ENCODE measurements at regions not wholly inside any gene's neighbourhood (a gene's known extent, or its start where the extent isn't known, plus 50 kb on each side); places are given as distances from the start of the nearest gene placed in this dataset.

GRCh38 chr20:12064540-12064939, 146.8 kb downstream of the BTBD3 start (continued):
- TF ChIP-seq GABPA (tag; conservative IDR thresholded peaks at IDR 0.05; ENCODE audit: low read depth) (no peak), KAT2B (IDR thresholded peaks at IDR 0.05; ENCODE audit: low read depth, low read length) (no peak), ID3 (CRISPR knock-in tag; IDR thresholded peaks at IDR 0.05) (no peak), ID3 (tag; IDR thresholded peaks at IDR 0.05) (no peak), SFPQ (IDR thresholded peaks at IDR 0.05; ENCODE audit: low read depth, low read length) (no peak), FIP1L1 (IDR thresholded peaks at IDR 0.05; ENCODE audit: low read depth, low read length, poor library complexity, severe bottlenecking) (no peak), HOXB6 (CRISPR knock-in tag; IDR thresholded peaks at IDR 0.05; ENCODE audit: borderline replicate concordance) (no peak), TEAD2 (tag; IDR thresholded peaks at IDR 0.05) (no peak), MEF2D (tag; conservative IDR thresholded peaks at IDR 0.05; ENCODE audit: low read depth) (no peak), ZNF778 (CRISPR knock-in tag; IDR thresholded peaks at IDR 0.05) (no peak)

GRCh38 chr20:12067686-12068085, 150.0 kb downstream of the BTBD3 start:
- no peak overlapping the region for H3K4me3 ChIP-seq
- H2AFZ ChIP-seq (ENCODE audit: low read depth, low read length) = no peak overlapping the region
- no peaks in the 10 kb centered on the region for H3K79me2 ChIP-seq (ENCODE audit: control insufficient read depth, insufficient read depth, low read length)
- H3K4me1 ChIP-seq (replicated peaks in 1 of 2; ENCODE audit: control insufficient read depth in 2 of 2, insufficient read depth in 2 of 2, low read length in 2 of 2) = no peaks in the 10 kb centered on the region
- ATAC-seq = no peak
- POLR2A ChIA-PET = no interaction called here
- H3K27me3 ChIP-seq (ENCODE audit: control insufficient read depth in 2 of 2, insufficient read depth in 2 of 2, low read length in 2 of 2) = no peaks in the 10 kb centered on the region
- no TSS peak for BruUV-seq (replicated peaks)
- no peaks in the 10 kb centered on the region for H3K9me1 ChIP-seq (ENCODE audit: control insufficient read depth, insufficient read depth, low read length)
- no peaks in the 10 kb centered on the region for H3K36me3 ChIP-seq (ENCODE audit: control insufficient read depth, insufficient read depth, low read length)
- intact Hi-C loops (cut with micrococcal nuclease) = no loop called here
- no peaks in the 10 kb centered on the region for H4K20me1 ChIP-seq (replicated peaks; ENCODE audit: control insufficient read depth, insufficient read depth, low read length)
- no peaks in the 10 kb centered on the region for H3K9me3 ChIP-seq (replicated peaks; ENCODE audit: control insufficient read depth, insufficient read depth, low read depth, low read length)
- no peak overlapping the region for H3K4me2 ChIP-seq (ENCODE audit: insufficient read depth, low read length)
- DNase-seq (ENCODE audit: extremely low read depth in 1 of 4, low spot score in 3 of 4) = no peak
- H3K9ac ChIP-seq (ENCODE audit: insufficient read depth in 1 of 2, low read depth in 2 of 2, low read length in 2 of 2) = no peak overlapping the region
- FAIRE-seq = no peak
- CTCF ChIA-PET (ENCODE audit: low intra/inter-chr PET ratio) = no interaction called here
- in situ Hi-C loops (cut with MboI) = no loop called here
- H3K27ac ChIP-seq (ENCODE audit: extremely low read depth, low read depth, low read length) = no peak overlapping the region
- 0% methylated on average over 2 of the region's 2 CpGs for WGBS (ENCODE audit: insufficient coverage, low coverage, missing lambda C conversion rate)
- TF ChIP-seq KLF6 (CRISPR knock-in tag; IDR thresholded peaks at IDR 0.05; ENCODE audit: borderline replicate concordance) (no peak), RBBP5 (IDR thresholded peaks at IDR 0.05; ENCODE audit: borderline replicate concordance, insufficient read depth, low read length, poor library complexity, severe bottlenecking) (no peak), ZNF764 (CRISPR knock-in tag; IDR thresholded peaks at IDR 0.05; ENCODE audit: low read depth) (no peak), KAT7 (CRISPR knock-in tag; IDR thresholded peaks at IDR 0.05; ENCODE audit: borderline replicate concordance) (no peak), SFPQ (IDR thresholded peaks at IDR 0.05; ENCODE audit: low read depth, low read length) (no peak), RFX1 (IDR thresholded peaks at IDR 0.05) (no peak)
